Activated CD4-positive, alpha-beta T cell treated with anti-CD3 and anti-CD28 coated beads for 24 hours (primary cell): ENCODE measurements at regions not wholly inside any gene's neighbourhood (a gene's known extent, or its start where the extent isn't known, plus 50 kb on each side); places are given as distances from the start of the nearest gene placed in this dataset.

Experiments
- DNase-seq, 2 donors: peaks; one replicate each; pipeline ENCODE4 v3.0.0-alpha.2; 2020; ENCODE audit warnings: low read depth in 2 of 2

DNA sequence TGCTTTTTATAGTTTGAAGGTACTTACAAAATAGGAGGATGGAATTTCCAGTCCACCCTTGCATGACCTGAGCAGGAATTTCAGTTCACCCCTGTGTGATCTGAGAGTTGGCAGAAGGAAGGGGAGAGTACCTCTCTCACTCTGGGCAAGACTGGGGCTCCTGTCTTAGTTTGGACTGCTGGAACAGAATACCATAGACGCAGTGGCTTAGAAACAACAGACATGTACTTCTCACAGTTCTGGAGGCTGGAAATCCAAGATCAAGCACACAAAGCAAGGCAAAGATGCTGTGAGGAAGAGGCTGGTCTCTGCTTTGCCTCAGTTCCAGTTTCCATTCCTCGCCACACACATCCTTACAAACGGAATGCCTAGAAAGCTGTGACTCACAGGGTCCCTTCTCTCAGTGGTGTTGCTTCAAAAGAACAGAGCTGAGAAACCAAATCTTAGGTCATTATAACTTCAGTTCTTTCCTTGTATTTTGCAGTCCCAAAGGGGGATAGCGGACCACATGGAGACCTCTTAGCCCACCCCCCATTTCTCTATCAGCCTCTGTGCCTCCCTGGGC, 108.8 kb upstream of the HAAO start:
- no peak for DNase-seq

DNA sequence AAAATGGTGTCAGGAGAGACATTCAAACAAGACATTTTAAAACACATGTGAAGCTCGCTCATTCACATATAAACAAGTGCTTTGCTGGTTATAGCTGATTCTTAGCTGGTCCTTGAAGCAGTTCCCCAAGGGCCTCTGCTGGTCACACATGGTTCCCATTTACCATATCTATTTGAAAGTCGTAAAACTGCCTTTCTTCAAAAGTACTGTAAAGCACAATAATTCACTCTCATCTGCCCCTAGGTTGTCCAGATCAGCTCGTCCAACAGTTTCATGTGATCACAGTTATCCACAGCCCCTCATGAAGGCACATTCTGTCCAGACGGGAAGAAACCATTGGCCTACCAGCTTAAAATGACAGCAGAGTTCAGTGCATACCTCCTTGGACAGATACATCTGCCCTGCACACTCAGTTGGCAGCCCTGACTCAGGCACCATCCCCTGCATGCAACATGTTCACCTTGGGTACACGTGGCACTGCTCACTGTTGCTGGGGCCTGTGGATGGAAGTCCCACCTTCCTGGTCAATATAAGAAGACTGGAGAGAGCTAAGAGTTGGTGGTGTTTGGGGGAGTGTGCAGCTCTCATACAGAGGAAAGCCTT, 108.0 kb upstream of the HAAO start:
- DNase-seq, result no peak

DNA sequence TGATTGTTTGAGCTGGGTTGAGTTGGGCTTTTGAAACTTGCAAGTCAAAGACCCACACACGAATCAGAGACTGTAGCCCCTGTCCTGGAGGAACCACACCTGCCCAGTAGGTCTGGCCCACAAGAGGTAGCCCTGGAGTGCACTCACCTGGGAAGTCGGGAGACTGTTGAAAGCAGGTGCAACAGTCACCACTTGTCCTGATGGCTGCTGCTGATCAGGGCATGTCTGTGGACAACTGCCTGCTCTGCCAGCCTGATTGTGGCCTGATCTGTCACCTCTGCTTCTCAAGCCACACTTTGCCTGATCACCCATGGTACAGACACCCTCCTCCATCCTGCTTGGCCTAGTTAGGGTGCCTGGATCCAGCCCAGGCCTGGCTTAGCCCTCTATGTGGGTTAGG, 105.0 kb upstream of the HAAO start:
- no peak for DNase-seq

DNA sequence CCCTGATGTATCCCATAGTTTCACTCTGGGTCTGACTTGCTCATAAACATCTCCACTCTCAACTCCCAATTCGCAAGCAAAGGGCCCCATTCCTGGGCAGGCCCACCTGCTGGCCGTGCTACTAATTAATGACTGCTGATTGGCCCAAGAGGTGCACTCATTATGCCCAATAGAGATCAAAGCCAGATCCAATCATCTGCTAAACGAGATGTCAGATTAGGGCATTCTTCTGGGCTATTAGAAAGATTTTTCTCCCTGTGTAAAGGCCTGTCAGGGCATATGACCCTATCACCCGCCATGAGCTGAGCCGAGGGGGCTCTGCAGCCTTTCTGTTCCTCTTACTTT, 103.4 kb upstream of the HAAO start:
- DNase-seq, result no peak

DNA sequence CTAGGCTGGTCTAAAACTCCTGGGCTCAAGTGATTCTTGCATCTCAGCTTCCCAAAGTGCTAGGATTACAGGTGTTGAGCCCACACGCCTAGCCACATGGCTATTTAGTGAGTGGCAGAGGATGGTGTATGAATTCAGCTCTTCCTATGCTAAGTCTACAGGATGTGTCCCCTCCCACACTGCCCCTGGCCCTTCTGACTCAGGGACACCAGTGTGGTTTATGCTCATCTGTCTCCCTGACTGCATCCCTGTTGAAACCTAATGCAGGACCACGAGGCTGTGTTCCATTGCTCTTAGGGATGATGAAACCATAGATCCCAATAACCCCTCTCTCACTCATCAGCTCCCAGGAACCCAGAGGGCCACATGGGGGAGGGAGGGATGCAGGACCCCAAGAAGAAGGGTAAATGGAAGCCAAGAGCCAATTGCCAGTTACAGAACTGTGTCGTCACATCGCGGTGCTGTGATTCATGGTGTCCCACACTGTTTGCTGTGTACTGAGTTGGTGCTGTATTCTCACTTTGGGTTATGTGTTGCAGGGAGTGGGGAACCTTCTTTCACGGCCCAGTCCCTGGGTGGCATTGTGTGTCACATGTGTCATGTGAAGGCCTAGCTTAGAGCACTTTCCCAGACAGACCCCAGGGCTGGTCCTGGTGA, 102.9 kb upstream of the HAAO start:
- DNase-seq, result no peak

DNA sequence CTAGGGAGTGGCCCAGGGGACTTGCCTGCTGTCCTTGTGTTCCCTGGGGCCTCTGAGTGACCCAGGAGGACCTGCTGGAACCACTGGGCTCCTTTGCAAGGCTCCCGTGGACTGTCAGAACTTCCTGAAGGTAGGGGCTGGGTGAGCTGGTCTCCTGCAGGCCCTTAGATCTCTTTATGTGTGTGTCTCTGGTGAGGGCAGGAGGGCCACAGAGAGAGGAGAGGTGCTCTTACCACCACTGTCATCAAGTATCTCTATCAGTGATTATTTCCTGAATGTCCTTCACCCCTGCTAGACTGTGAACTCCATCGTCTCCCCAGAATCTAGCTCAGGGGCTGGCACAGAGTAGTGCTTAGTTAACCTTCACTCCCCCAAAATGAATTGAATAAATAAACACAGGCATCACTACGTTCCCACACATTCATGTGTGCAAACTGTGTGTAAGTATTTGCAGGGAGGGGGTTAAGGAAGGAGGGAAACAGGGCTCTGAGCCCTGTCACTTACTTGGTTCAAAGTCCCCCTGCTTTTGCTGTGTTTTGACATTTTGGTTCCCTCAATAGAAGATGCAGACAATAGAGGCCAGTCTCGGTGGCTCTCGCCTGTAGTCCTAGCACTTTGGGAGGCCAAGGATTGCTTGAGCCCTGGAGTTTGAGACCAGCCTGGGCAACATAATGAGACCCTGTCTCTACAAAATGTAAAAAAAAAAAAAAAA, 100.8 kb upstream of the HAAO start:
- DNase-seq, result no peak

DNA sequence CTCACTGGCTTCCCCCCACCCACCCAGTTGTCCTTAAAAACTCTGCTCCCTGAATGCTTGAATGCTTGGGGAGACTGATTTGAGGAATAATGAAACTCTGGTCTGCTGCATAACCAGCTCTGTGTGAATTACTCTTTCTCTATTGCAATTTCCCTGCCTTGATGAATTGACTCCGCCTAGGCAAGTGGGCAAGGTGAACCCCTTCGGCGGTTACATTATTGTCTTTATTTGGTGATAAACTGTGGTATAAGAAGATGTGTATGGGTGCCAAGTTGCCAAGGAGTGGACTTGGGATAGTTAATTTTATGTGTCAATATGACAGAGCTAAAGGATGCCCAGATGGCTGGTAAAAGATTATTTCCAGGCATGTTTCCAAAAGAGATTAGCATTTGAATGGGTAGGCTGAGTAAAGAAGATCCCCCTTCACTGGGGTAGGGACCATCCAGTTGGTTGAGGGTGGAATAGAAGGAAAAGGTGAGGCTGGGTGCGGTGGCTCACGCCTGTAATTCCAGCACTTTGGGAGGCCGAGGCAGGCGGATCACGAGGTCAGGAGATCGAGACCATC, 98.5 kb upstream of the HAAO start:
- no peak for DNase-seq

DNA sequence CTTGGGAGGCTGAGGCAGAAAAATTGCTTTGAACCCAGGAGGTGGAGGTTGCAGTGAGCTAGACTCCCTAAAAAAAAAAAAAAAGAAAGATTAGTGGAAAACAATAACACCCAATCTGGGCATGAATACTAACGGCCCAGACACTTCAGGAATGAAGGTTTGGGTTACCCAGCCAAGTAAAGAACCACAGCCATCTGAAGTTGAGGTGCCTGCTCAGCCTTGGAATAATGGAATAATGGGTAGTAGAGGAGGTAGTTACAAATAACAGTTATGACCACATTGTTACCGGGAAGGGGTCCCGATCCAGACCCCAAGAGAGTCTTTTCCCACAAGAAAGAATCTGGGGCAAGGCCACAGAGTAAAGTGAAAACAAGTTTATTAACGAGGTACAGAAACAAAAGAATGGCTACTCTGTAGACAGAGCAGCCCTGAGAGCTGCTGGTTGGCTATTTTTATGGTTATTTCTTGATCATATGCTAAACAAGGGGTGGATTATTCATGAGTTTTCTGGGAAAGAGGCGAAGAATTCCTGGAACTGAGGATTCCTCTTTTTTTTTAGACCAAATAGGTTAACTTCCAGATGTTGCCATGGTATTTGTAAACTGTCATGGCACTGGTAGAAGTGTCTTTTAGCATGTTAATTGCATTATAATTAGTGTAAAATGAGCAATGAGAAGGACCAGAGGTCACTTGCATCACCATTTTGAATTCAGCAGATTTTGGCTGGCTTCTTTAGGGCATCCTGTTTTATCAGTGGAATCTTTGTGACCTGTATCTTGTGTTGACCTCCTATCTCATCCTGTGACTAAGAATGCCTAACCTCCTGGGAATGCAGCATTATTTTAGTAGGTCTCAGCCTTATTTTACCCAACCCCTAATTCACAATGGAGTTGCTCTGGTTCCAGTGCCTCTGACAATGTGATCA, 96.2 kb upstream of the HAAO start:
- no peak for DNase-seq

DNA sequence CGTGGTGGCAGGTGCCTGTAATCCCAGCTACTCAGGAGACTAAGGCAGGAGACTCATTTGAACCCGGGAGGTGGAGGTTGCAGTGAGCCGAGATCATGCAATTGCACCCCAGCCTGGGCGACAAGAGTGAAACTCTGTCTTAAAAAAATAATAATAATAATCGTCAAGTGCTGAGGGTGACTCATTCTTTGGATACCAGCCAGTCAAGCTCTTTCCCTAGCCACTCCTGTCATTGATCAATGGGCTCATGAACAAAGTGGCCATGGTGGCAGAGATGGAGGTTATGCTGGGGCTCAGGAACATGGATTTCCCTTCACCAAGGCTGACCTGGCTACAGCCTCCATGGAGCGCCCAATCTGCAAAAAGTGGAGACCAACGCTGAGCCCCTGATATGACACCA, 94.5 kb upstream of the HAAO start:
- DNase-seq, result no peak

DNA sequence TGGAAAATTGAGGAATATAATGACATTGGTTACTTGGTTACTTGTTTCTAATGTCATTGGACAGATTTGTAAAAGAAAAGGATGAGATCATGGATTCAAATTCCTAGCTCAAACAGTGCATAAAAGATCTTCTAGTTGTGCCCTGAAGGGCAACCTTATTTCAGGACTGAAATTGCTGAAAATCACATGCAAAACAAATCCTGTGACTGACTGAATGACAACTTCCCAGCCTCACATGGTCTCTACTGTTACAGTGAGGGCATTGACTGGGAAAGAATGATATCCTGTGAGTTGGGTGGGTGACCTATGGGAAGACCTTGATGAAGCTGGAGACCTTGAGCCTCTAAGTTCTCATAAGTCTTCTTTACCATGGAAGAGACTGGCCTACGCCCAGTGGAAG, 90.4 kb upstream of the HAAO start:
- no peak for DNase-seq

DNA sequence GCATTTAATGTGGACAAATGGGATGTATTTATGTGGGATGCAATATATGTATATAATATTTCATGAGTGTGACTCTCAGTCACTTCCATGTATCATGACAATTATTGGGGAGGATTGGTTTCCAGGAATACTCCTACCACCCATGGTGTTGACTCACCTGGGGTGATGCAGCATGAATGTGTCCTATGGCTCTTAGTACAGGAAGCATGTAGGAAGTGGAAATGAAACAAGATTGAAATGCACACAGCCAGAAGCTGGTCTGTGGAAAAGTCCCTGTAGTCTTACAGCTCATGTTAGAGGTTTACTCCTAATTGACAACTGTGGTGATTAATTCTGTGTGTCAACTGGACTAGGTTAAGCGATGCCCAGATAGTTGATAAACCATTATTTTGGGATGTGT, 89.3 kb upstream of the HAAO start:
- DNase-seq, result no peak

DNA sequence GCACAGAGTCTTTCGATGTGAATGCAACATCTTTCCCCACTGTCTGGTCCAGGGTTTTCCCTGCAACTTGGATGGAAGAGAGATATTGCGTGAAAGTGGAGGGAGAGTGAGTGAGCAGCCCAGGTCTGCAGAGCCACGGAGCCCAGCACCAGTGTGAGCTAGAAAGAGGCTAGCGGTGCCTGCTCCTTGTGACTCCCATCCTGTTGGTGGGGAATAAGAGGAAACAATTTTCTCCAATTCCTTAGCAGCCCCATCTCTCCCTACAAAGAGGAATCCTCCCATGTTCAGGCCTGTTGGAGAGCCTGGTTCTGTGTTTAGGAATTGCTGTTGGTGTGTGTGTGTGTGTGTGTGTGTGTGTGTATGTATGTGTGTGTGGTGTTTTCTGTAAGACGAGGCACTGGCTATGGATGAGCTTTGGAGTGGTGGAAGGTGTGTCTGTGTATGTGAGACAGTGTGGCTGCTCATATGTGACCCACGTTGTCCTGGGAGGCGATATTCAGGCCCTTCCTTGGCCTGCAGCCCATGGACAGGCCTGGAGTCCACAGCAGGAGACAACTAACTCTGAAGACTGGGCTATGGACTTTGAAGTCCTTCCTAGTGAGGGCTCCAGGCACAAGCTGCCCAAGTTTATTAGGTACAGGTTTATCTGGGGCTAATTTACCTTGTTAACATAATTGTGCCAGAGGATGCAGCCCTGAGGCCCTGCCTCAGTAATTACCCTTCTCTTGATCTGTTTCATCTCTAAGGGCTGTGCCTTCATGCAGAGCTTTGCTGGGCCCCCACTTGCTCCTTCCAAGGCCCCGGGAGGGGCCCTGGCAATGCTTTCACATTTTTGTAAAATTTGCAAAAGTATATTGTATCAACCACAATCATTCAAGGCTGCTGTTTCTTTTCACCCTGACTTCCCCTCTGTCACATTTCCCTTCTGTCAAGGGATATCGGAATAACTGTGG, 88.6 kb upstream of the HAAO start:
- DNase-seq, result no peak

DNA sequence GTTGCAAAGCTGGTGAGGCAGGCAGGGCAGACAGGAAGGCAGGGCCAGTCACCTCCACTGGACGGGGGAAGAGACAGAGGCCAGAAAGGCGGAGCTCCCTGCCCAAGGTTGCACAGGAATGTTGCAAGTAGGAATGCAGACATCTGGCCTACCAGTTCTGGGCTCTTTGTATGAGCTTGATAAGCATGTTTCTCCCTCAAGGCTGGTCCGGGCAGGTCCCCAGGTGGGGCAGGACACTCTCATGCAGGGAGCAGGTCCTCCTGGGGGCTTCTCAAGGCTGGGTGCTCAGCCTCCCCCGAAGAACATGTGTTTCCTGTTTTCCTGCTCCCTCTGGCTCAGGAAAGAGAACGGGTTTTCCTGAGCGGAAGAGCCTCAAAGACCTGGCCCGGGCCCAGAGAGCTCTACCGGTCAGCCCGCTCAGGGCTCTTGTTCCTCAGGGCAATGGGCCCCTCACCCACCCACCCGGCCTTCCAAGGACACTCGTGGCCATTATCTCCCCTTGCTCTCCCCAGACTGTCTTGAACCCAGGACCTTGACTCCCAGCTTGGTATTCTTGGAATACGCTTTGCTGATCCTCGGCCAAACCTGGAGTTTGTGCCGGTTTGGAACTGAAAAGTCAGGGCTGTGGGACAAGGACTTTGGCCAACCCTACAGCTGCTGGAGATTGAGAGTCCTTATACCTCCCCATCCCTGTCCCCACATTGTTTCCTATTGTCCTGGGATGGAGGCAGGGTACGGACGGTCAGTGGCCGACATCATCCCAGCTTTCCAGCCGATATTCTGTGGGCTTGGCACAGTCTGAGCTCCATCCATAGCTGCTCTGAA, 87.7 kb upstream of the HAAO start:
- no peak for DNase-seq

DNA sequence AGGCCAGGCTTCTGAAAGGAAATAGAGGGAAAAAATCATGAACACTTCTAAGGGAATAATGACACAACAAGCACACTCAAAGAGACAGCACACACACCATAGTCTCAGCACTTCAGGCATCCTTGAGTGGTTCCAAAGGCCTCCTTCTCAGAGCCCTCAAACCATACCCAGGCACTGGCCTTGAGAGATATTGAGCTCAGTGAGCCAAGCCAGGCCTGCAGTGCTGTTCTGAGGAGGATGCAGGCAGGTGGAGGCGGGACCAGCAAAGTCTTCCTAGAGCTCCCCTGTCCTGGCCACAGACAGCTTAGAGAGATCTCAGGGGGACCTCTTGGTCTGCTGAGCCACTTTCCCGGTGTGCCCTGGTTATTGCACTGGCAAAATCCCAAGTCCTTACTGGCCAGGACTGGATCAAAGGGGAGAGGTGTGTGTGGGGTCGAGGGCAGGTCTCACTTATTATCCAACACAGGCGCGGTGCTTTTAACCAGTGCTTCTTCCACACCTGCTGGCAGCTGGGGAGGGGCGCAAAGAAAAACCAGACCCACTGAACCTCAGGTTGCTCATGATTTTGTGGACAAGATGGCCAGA, 86.8 kb upstream of the HAAO start:
- DNase-seq, result no peak

DNA sequence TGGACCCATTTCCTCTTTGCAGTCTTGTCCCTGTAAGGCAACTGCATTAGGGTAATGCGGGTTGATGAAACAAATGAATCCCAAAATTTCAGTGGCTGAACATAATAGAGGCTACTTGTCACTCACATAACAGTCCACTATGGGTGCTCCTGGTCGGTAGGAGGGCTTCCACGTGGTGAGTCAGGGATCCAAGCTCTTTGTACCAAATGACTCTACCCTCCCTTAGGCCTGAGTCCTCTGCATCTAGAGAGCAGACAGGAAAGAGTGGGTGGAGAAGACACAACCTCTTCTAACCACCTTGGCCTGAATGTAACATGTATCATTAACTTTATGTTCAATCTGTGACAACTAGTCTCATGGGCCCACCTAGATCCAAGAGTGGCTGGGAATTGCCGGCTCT, 86.2 kb upstream of the HAAO start:
- no peak for DNase-seq

DNA sequence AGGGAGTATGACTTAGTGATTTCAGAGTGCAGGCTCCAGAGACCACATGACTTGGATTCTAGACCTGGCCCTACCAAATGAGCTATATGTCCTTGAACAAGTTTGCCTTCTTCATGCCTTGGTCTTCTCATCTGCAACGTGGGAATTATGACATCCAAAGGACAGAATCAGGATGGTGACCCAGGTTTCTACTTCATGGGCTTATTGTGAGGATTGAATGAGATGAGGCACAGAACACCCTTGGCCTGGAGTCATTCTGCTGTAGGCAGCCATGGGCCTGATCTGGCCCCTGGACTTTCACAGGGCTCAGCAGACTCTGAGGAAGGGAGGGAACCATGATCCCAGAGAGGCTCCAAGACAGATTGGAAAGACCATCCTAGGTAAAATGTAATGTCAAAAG, 85.6 kb upstream of the HAAO start:
- DNase-seq, result no peak

DNA sequence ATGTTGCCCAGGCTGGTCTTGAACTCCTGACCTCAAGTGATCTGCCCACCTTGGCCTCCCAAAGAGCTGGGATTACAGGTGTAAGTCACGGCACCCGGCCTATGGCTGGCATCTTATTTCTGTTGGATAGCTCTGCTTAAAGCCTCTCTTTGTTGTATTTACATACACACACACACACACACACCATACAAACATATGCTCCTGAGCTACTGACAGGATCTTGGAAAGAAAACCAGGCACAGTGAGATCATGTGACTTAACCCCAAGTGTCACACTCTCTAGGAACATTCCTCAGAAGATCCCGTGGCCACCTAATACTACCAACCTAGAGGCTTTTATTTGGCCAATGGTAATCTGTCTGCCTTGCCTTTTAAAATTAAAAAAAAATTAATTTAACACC, 85.1 kb upstream of the HAAO start:
- no peak for DNase-seq

DNA sequence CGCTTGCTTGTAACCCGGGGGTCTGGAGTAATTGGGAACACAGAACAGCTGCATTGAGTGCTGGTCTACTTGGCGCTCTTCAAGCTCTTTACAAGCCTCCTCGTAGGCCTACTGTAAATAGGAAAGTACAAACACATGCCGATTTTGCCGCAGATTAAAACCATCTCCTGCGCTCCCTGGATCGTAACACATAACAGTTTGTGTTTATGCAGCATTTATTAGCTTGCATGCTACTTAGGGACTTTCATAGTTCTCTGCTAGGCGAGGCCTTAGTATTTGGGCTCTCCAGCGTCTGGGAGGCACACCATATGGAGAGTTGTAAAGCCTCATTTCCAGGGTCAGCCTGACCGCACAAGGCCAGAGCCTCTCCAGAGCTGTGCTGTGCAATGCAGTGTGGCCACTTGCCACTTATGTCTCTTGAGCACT, 84.0 kb upstream of the HAAO start:
- DNase-seq, result no peak

DNA sequence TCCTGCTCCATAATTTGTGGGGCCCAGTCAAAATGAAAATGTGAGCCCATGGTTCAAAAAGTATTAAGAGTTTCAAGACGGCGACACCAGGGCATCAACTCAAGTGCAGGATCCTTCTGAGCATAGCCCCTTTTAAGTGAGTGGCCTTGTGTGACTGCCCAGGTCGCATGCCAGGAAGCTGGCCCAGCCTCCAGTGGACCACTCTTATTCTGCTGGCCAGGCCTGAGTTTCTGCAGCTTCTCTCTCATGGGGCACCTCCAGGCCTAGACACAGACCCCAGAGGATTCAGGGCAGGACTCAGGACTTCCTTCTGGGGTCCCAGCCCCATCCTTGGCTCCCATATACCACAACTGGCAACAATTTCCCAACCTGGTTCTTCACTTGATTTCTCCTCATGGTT, 83.5 kb upstream of the HAAO start:
- DNase-seq, result no peak
